ENCODE measurements at regions not wholly inside any gene's neighbourhood (a gene's known extent, or its start where the extent isn't known, plus 50 kb on each side); places are given as distances from the start of the nearest gene placed in this dataset.
"Not testable (repeated sequence)": the region's sequence is repeated elsewhere in the genome, so short reads cannot be mapped to it uniquely, and the experiment has no call there.

GRCh38 chr9:26650325-26650724 lies 242.3 kb downstream of the CAAP1 start:
- no peak for TF ChIP-seq CTCF (IDR thresholded peaks at IDR 0.05; ENCODE audit: low read depth, low read length, missing control alignments)
- H3K4me3 ChIP-seq (replicated peaks; ENCODE audit: low read depth, low read length) = no peak overlapping the region
- DNase-seq (ENCODE audit: extremely low read depth, low read depth) = no peak

GRCh38 chr9:26643826-26644225 lies 248.8 kb downstream of the CAAP1 start:
- TF ChIP-seq CTCF (IDR thresholded peaks at IDR 0.05; ENCODE audit: low read depth, low read length, missing control alignments) = no peak
- H3K4me3 ChIP-seq (replicated peaks; ENCODE audit: low read depth, low read length) = no peak overlapping the region
- no peak for DNase-seq (ENCODE audit: extremely low read depth, low read depth)

GRCh38 chr9:26639761-26640160 lies 252.8 kb downstream of the CAAP1 start:
- no peak for DNase-seq (ENCODE audit: extremely low read depth, low read depth)
- no peak overlapping the region for H3K4me3 ChIP-seq (replicated peaks; ENCODE audit: low read depth, low read length)
- no peak for TF ChIP-seq CTCF (IDR thresholded peaks at IDR 0.05; ENCODE audit: low read depth, low read length, missing control alignments)

- no peak overlapping the region for H3K4me3 ChIP-seq (replicated peaks; ENCODE audit: low read depth, low read length)
- DNase-seq (ENCODE audit: extremely low read depth, low read depth) = no peak
- TF ChIP-seq CTCF (IDR thresholded peaks at IDR 0.05; ENCODE audit: low read depth, low read length, missing control alignments) = no peak
These were observed 255.5 kb downstream of the CAAP1 start for GRCh38 chr9:26637101-26637500.

GRCh38 chr9:26613851-26614350 lies 278.7 kb downstream of the CAAP1 start:
- not testable (repeated sequence) for H3K4me3 ChIP-seq (replicated peaks; ENCODE audit: low read depth, low read length); DNase-seq (ENCODE audit: extremely low read depth, low read depth)
- peak; percentile 30 for TF ChIP-seq CTCF (IDR thresholded peaks at IDR 0.05; ENCODE audit: low read depth, low read length, missing control alignments)

- no peak for TF ChIP-seq CTCF (IDR thresholded peaks at IDR 0.05; ENCODE audit: low read depth, low read length, missing control alignments)
- H3K4me3 ChIP-seq (replicated peaks; ENCODE audit: low read depth, low read length) = no peak overlapping the region
- no peak for DNase-seq (ENCODE audit: extremely low read depth, low read depth)
These were observed 280.4 kb downstream of the CAAP1 start for GRCh38 chr9:26612211-26612610.

- H3K4me3 ChIP-seq (replicated peaks; ENCODE audit: low read depth, low read length) = no peak overlapping the region
- TF ChIP-seq CTCF (IDR thresholded peaks at IDR 0.05; ENCODE audit: low read depth, low read length, missing control alignments) = no peak
- no peak for DNase-seq (ENCODE audit: extremely low read depth, low read depth)
These were observed 285.8 kb downstream of the CAAP1 start for GRCh38 chr9:26606756-26607155.

Data from HFF-Myc (cell line).